ENCODE measurements at regions not wholly inside any gene's neighbourhood (a gene's known extent, or its start where the extent isn't known, plus 50 kb on each side); places are given as distances from the start of the nearest gene placed in this dataset.

GRCh38 chr10:33776419-33777070 is 442.1 kb upstream of the NRP1 start:
- H2AK5ac ChIP-seq (ENCODE audit: insufficient read length, low read length), result no peak overlapping the region
- no peak overlapping the region for H3K4me2 ChIP-seq (ENCODE audit: insufficient read depth, insufficient read length, low read length)
- Mint-ChIP-seq H3K4me3 (no peak overlapping the region), H3K27me3 (ENCODE audit: low read depth) (no peaks in the 10 kb centered on the region; the same call in 1 of the 2 replicates), H3K9me3 (no peaks in the 10 kb centered on the region), H3K27ac (no peak overlapping the region), H3K4me1 (peaks cover 32 to 41% of the 10 kb centered on the region in 2 experiments), H3K36me3 (ENCODE audit: insufficient read depth in 1 of 3, low read depth in 3 of 3) (peaks cover 0 to 7% (median 3%) of the 10 kb centered on the region in 3 experiments; a peak in 2 of 7 replicates)
- no peak overlapping the region for H3K23ac ChIP-seq (ENCODE audit: insufficient read length, low read depth, low read length)
- no peaks in the 10 kb centered on the region for H3K23me2 ChIP-seq (ENCODE audit: insufficient read length, low read depth, low read length, poor library complexity, severe bottlenecking)
- H4K91ac ChIP-seq (ENCODE audit: insufficient read length, low read depth, low read length), result no peak overlapping the region
- no peak overlapping the region for H2BK120ac ChIP-seq (ENCODE audit: low read depth, low read length, poor library complexity, severe bottlenecking)
- H2BK5ac ChIP-seq (ENCODE audit: insufficient read length, low read length), result no peak overlapping the region
- no peak overlapping the region for H3T11ph ChIP-seq (ENCODE audit: low read length)
- no peak overlapping the region for H2BK12ac ChIP-seq (ENCODE audit: insufficient read length, low read depth, low read length)
- H3K9ac ChIP-seq (ENCODE audit: extremely low read depth, insufficient read length, low read length), result no peak overlapping the region
- no peak overlapping the region for H2AFZ ChIP-seq (ENCODE audit: low read length)
- no peak overlapping the region for H3K18ac ChIP-seq (ENCODE audit: insufficient read length, low read depth, low read length)
- no peaks in the 10 kb centered on the region for H3K79me1 ChIP-seq (ENCODE audit: insufficient read depth, low read depth, low read length, poor library complexity, severe bottlenecking)
- H4K8ac ChIP-seq (replicated peaks; ENCODE audit: insufficient read length, low read depth, low read length), result no peak overlapping the region
- H3K79me2 ChIP-seq (ENCODE audit: insufficient read depth, low read length), result no peaks in the 10 kb centered on the region
- WGBS (ENCODE audit: extremely low coverage, insufficient read length, low lambda C conversion rate), result no CpG with 5 or more reads among the region's 2 CpGs
- no peaks in the 10 kb centered on the region for H3K9me3 ChIP-seq (ENCODE audit: control insufficient read depth, low read depth, low read length)
- no peaks in the 10 kb centered on the region for H4K20me1 ChIP-seq (ENCODE audit: control insufficient read depth, insufficient read depth, insufficient read length)
- no peak overlapping the region for H3K14ac ChIP-seq (ENCODE audit: insufficient read depth, low read length)
- DNase-seq, result no peak
- no peaks in the 10 kb centered on the region for H3K27me3 ChIP-seq (ENCODE audit: insufficient read depth, low read length)
- no peak overlapping the region for H4K5ac ChIP-seq (ENCODE audit: insufficient read length, low read depth, low read length)
- no peak overlapping the region for H3K4ac ChIP-seq (ENCODE audit: low read depth, low read length)
- H2BK15ac ChIP-seq (ENCODE audit: low read depth, low read length), result no peak overlapping the region
- H3K27ac ChIP-seq (ENCODE audit: insufficient read length, low read depth, low read length), result no peak overlapping the region
- H3K4me1 ChIP-seq (ENCODE audit: insufficient read depth, low read length), result peaks cover 4% of the 10 kb centered on the region; the same call in 1 of the 2 replicates
- H2BK20ac ChIP-seq (ENCODE audit: low read depth, low read length, poor library complexity, severe bottlenecking), result no peak overlapping the region
- no peak for TF ChIP-seq CTCF (conservative IDR thresholded peaks at IDR 0.05)
- no peak overlapping the region for H3K56ac ChIP-seq (ENCODE audit: insufficient read length, low read depth, low read length)

Measured in H9 (cell line).